Mesenchymal stem cell (in vitro differentiated cells and primary cell): ENCODE measurements at regions not wholly inside any gene's neighbourhood (a gene's known extent, or its start where the extent isn't known, plus 50 kb on each side); places are given as distances from the start of the nearest gene placed in this dataset.
A peak's percentile ranks its signal among the peaks of the same experiment; 100 is the strongest.

Experiments used
- DNase-seq: peaks from one replicate; pipeline ENCODE4 v3.0.0-alpha.2; 2013
- H2AFZ ChIP-seq: one replicate; pipeline ENCODE4 v1.6.1; 2013; ENCODE audit warnings: low read depth, mild to moderate bottlenecking, control low read depth, inconsistent platforms, low read length, moderate library complexity
- H2AK5ac ChIP-seq: 2 replicates; pipeline ENCODE4 v1.6.1; 2013; ENCODE audit warnings: low read length, moderate library complexity, mild to moderate bottlenecking, inconsistent platforms; ENCODE audit not compliant: severe bottlenecking
- H2BK120ac ChIP-seq: one replicate; pipeline ENCODE4 v1.6.1; 2013; ENCODE audit warnings: low read depth, mild to moderate bottlenecking, inconsistent platforms, low read length, moderate library complexity
- H2BK12ac ChIP-seq, 2 experiments: one replicate each; pipeline ENCODE4 v1.6.1; 2013; ENCODE audit warnings: inconsistent platforms in 2 of 2, low read length in 2 of 2, mild to moderate bottlenecking in 2 of 2, moderate library complexity in 2 of 2, control low read depth in 1 of 2
- H2BK15ac ChIP-seq: one replicate; pipeline ENCODE4 v1.6.1; 2013; ENCODE audit warnings: mild to moderate bottlenecking, low read depth, inconsistent platforms; ENCODE audit not compliant: poor library complexity, severe bottlenecking
- H2BK5ac ChIP-seq: 2 replicates; pipeline ENCODE4 v1.6.1; 2013; ENCODE audit warnings: low read depth, mild to moderate bottlenecking, low read length, control low read depth, inconsistent platforms; ENCODE audit not compliant: poor library complexity, severe bottlenecking
- H3K14ac ChIP-seq, 2 experiments: one replicate each; pipeline ENCODE4 v1.6.1; 2013; ENCODE audit warnings: inconsistent platforms in 2 of 2, low read length in 2 of 2, control low read depth in 1 of 2, mild to moderate bottlenecking in 1 of 2, moderate library complexity in 1 of 2
- H3K18ac ChIP-seq, 2 experiments: one replicate each; pipeline ENCODE4 v1.6.1; 2013; ENCODE audit warnings: inconsistent platforms in 2 of 2, low read length in 2 of 2, control low read depth in 1 of 2, low read depth in 1 of 2, mild to moderate bottlenecking in 1 of 2
- H3K23ac ChIP-seq, 2 experiments: one replicate each; pipeline ENCODE4 v1.6.1; 2013; ENCODE audit warnings: inconsistent platforms in 2 of 2, low read length in 2 of 2, mild to moderate bottlenecking in 2 of 2, moderate library complexity in 2 of 2, control low read depth in 1 of 2
- H3K27ac ChIP-seq: 2 replicates; pipeline ENCODE4 v1.5.1; 2013; ENCODE audit warnings: mild to moderate bottlenecking, moderate library complexity, low read length, control low read depth, inconsistent platforms; ENCODE audit not compliant: poor library complexity, severe bottlenecking
- H3K27me3 ChIP-seq, 2 experiments: 2 replicates each; pipeline versions ENCODE4 v1.6.1 to v1.7.0; 2013; ENCODE audit warnings: low read length in 2 of 2, mild to moderate bottlenecking in 2 of 2, moderate library complexity in 2 of 2, control low read depth in 1 of 2, inconsistent platforms in 1 of 2; ENCODE audit not compliant: control insufficient read depth in 1 of 2, insufficient read depth in 1 of 2
- H3K36me3 ChIP-seq, 2 experiments: 2 replicates each; pipeline versions ENCODE4 v1.6.1 to v1.7.0; 2013; ENCODE audit warnings: low read length in 2 of 2, control low read depth in 1 of 2, inconsistent platforms in 1 of 2, low read depth in 1 of 2, mild to moderate bottlenecking in 1 of 2; ENCODE audit not compliant: insufficient read depth in 2 of 2, control insufficient read depth in 1 of 2
- H3K4ac ChIP-seq, 2 experiments: one replicate each; pipeline ENCODE4 v1.6.1; 2013; ENCODE audit warnings: inconsistent platforms in 2 of 2, low read length in 2 of 2, mild to moderate bottlenecking in 2 of 2, moderate library complexity in 2 of 2, control low read depth in 1 of 2, low read depth in 1 of 2
- H3K4me1 ChIP-seq: 2 replicates; pipeline ENCODE4 v1.6.1; 2013; ENCODE audit warnings: low read depth, low read length, control low read depth; ENCODE audit not compliant: control insufficient read depth, insufficient read depth
- H3K4me2 ChIP-seq: 2 replicates; pipeline ENCODE4 v1.6.1; 2013; ENCODE audit warnings: low read length, mild to moderate bottlenecking, inconsistent platforms; ENCODE audit not compliant: poor library complexity, severe bottlenecking
- H3K4me3 ChIP-seq, 2 experiments: 2 replicates each; pipeline versions ENCODE4 v1.5.1 to v1.7.0; 2013; ENCODE audit warnings: low read length in 2 of 2, mild to moderate bottlenecking in 2 of 2, control low read depth in 1 of 2, low read depth in 1 of 2; ENCODE audit not compliant: insufficient read depth in 1 of 2
- H3K79me1 ChIP-seq: replicated peaks from 2 replicates; pipeline ENCODE4 v1.6.1; 2013; ENCODE audit warnings: mild to moderate bottlenecking, control low read depth, low read length, inconsistent platforms; ENCODE audit not compliant: poor library complexity, severe bottlenecking
- H3K9ac ChIP-seq: 2 replicates; pipeline ENCODE4 v1.7.0; 2013; ENCODE audit warnings: mild to moderate bottlenecking, low read length, moderate library complexity
- H3K9me3 ChIP-seq: 2 replicates; pipeline ENCODE4 v1.7.0; 2013; ENCODE audit warnings: mild to moderate bottlenecking, low read length; ENCODE audit not compliant: control insufficient read depth
- H4K8ac ChIP-seq: one replicate; pipeline ENCODE4 v1.6.1; 2013; ENCODE audit warnings: inconsistent platforms, mild to moderate bottlenecking, low read length, moderate library complexity
- H4K91ac ChIP-seq: one replicate; pipeline ENCODE4 v1.6.1; 2013; ENCODE audit warnings: mild to moderate bottlenecking, low read length, inconsistent platforms
- WGBS: methylation state at CpG from one replicate; pipeline ENCODE4 v1.1.7; 2013; ENCODE audit warnings: mixed read lengths; 5-methylcytosine and 5-hydroxymethylcytosine counted together

DNA sequence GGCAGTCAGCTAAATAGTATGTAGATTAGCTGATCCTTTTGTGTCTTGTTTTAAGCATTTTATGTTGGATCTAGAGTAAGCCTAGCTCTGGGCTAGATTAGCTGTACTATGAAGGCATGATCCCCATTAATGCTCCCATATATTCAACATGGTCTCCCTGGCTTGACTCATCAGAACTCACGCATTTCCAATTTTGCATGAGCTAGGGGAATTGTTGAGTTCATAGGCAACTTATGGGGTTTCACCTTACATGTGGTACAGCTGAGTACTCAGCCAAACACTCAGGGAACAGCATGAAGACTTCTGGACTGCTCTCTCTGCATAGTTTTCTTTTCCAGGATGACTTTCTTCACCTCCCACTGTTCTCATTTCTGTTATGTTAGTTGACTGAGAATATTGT, 248.2 kb downstream of the TMX3 start:
- Histone ChIP-seq H2AK5ac (no peak overlapping the region), H3K9me3 (no peaks in the 10 kb centered on the region), H4K91ac (no peak overlapping the region), H3K4me3 (no peak overlapping the region), H3K27me3 (no peaks in the 10 kb centered on the region), H3K4me1 (no peaks in the 10 kb centered on the region), H2BK120ac (no peak overlapping the region), H2BK12ac (no peak overlapping the region), H2BK15ac (no peak overlapping the region), H3K23ac (no peak overlapping the region), H3K36me3 (no peaks in the 10 kb centered on the region), H3K79me1 (no peaks in the 10 kb centered on the region), H4K8ac (no peak overlapping the region), H2BK5ac (no peak overlapping the region), H2AFZ (no peak overlapping the region), H3K27ac (no peak overlapping the region), H3K4me2 (no peak overlapping the region), H3K9ac (no peak overlapping the region), H3K4ac (no peak overlapping the region), H3K18ac (no peak overlapping the region), H3K14ac (no peak overlapping the region)
- WGBS: 88% methylated on average over 1 of the region's 1 CpG
- DNase-seq: no peak

DNA sequence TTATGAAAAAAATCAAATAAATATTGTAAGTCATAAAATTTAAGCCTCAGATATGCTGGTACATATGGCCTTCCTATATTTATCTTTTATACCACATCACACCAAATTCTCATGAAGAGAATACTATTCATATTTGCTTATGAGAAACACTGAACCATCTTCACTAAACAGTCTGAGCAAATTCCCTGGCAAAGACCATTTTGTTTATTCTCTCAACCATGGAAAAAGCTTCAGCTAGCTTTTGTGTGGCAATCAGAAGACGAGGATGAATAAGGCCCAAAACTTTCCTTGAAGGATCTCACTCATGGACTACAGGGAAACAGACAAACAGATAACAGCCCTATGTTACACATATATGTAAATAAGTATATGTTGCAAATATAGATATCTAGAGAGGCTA, 252.1 kb downstream of the TMX3 start:
- H3K27ac ChIP-seq: no peak overlapping the region
- no peak overlapping the region for H4K8ac ChIP-seq
- no peak for DNase-seq
- no peaks in the 10 kb centered on the region for H3K79me1 ChIP-seq
- no peak overlapping the region for H3K4ac ChIP-seq
- H2BK15ac ChIP-seq: no peak overlapping the region
- H3K9ac ChIP-seq: no peak overlapping the region
- H3K4me2 ChIP-seq: no peak overlapping the region
- H3K4me3 ChIP-seq: no peak overlapping the region
- H3K14ac ChIP-seq: no peak overlapping the region
- H2BK120ac ChIP-seq: no peak overlapping the region
- no peak overlapping the region for H3K23ac ChIP-seq
- H3K18ac ChIP-seq: no peak overlapping the region
- H4K91ac ChIP-seq: no peak overlapping the region
- no peaks in the 10 kb centered on the region for H3K36me3 ChIP-seq
- H2AFZ ChIP-seq: no peak overlapping the region
- H2BK5ac ChIP-seq: no peak overlapping the region
- H2BK12ac ChIP-seq: no peak overlapping the region
- H3K27me3 ChIP-seq: no peaks in the 10 kb centered on the region
- H3K4me1 ChIP-seq: no peaks in the 10 kb centered on the region
- WGBS: no CpG with 5 or more reads among the region's 1 CpG
- H2AK5ac ChIP-seq: no peak overlapping the region
- no peaks in the 10 kb centered on the region for H3K9me3 ChIP-seq

DNA sequence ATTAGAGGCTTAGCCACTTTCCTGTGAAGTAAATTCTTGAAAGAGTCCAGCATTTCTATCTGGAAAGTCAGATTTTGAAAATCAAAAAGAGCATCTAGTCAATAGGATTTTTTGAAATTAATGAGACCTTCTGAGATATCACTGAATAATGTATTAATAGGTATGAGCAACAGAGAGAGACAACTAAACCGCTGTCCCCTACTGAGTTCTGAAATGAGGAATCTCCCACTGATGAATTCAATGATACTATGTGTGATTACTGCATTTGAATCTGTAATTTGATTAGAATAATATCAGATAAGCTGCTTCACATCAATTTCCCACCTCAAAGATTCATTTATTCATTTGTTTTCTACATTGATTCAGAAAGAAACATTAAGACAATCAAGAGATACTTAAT, 252.8 kb downstream of the TMX3 start:
- H2BK5ac ChIP-seq: no peak overlapping the region
- H3K9ac ChIP-seq: no peak overlapping the region
- no peak overlapping the region for H3K18ac ChIP-seq
- DNase-seq: peak; percentile 35
- no peaks in the 10 kb centered on the region for H3K4me1 ChIP-seq
- no peaks in the 10 kb centered on the region for H3K27me3 ChIP-seq
- no peak overlapping the region for H2BK120ac ChIP-seq
- H3K23ac ChIP-seq: no peak overlapping the region
- no peak overlapping the region for H2AFZ ChIP-seq
- no peak overlapping the region for H4K91ac ChIP-seq
- no peaks in the 10 kb centered on the region for H3K36me3 ChIP-seq
- H3K4me3 ChIP-seq: no peak overlapping the region
- no peak overlapping the region for H2AK5ac ChIP-seq
- H3K14ac ChIP-seq: no peak overlapping the region
- no peaks in the 10 kb centered on the region for H3K9me3 ChIP-seq
- no peak overlapping the region for H4K8ac ChIP-seq
- no peak overlapping the region for H2BK12ac ChIP-seq
- WGBS: no CpG with 5 or more reads among the region's 1 CpG
- no peak overlapping the region for H3K4ac ChIP-seq
- H2BK15ac ChIP-seq: no peak overlapping the region
- H3K4me2 ChIP-seq: no peak overlapping the region
- no peaks in the 10 kb centered on the region for H3K79me1 ChIP-seq
- no peak overlapping the region for H3K27ac ChIP-seq

DNA sequence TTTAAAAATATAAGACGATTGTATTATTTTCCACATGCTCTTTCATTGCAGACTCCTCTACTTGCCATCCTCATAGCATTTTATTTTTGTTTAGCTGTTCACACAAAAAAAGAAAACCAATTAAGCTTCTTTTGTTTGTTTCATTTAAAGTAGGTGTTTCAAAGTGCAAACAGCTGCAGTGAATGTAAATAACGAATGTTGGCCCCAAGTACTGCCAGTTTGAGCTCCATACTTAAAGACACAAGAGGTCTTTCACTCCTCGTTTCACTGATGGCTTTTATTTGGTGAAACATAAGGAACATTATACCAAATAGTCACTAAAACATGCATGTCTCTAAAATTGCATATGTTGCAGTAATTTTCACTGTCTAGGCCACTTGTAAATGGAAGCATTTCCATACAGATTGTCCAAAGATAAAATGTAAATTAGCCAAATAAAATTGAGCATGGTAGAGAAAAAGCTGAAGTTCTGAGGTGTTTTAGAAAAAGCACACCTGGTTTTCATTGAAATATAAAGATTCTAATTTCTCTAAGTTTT, 253.4 kb downstream of the TMX3 start:
- H4K91ac ChIP-seq: no peak overlapping the region
- no peak for DNase-seq
- H3K4me1 ChIP-seq: no peaks in the 10 kb centered on the region
- H3K23ac ChIP-seq: no peak overlapping the region
- H3K14ac ChIP-seq: no peak overlapping the region
- H3K9me3 ChIP-seq: no peaks in the 10 kb centered on the region
- H3K4ac ChIP-seq: no peak overlapping the region
- no peak overlapping the region for H3K4me2 ChIP-seq
- no peak overlapping the region for H2BK120ac ChIP-seq
- H2BK12ac ChIP-seq: no peak overlapping the region
- H2BK5ac ChIP-seq: no peak overlapping the region
- no peak overlapping the region for H3K18ac ChIP-seq
- H2AK5ac ChIP-seq: no peak overlapping the region
- H2AFZ ChIP-seq: no peak overlapping the region
- no peak overlapping the region for H3K4me3 ChIP-seq
- no peak overlapping the region for H2BK15ac ChIP-seq
- H3K9ac ChIP-seq: no peak overlapping the region
- no CpG with 5 or more reads among the region's 3 CpGs for WGBS
- no peaks in the 10 kb centered on the region for H3K79me1 ChIP-seq
- H4K8ac ChIP-seq: no peak overlapping the region
- no peak overlapping the region for H3K27ac ChIP-seq
- no peaks in the 10 kb centered on the region for H3K27me3 ChIP-seq
- H3K36me3 ChIP-seq: no peaks in the 10 kb centered on the region
